Suprapubic skin (tissue), 3 donors: ENCODE measurements at regions not wholly inside any gene's neighbourhood (a gene's known extent, or its start where the extent isn't known, plus 50 kb on each side); places are given as distances from the start of the nearest gene placed in this dataset.

Experiments used
- EP300 ChIP-seq: sonication (generic); formaldehyde crosslinking; IDR thresholded peaks from one replicate; pipeline ENCODE4 v1.6.1; 2017; ENCODE audit warnings: antibody characterized with exemption
- POLR2A ChIP-seq, 2 donors: fragments of 450-650 bp; IDR thresholded peaks; one replicate each; pipeline ENCODE4 v1.6.1; 2017; ENCODE audit warnings: antibody characterized with exemption in 2 of 2, mild to moderate bottlenecking in 2 of 2, moderate library complexity in 2 of 2
- TF ChIP-seq, protein P1 (sequence below), 2 donors: fragments of 200-600 bp in 1 of 2; fragments of 450-650 bp in 1 of 2; sonication (generic) in 1 of 2; IDR thresholded peaks; one replicate each; pipeline ENCODE4 v1.5.1; 2016 to 2019; ENCODE audit warnings: antibody characterized with exemption in 2 of 2, mild to moderate bottlenecking in 1 of 2, moderate library complexity in 1 of 2

DNA sequence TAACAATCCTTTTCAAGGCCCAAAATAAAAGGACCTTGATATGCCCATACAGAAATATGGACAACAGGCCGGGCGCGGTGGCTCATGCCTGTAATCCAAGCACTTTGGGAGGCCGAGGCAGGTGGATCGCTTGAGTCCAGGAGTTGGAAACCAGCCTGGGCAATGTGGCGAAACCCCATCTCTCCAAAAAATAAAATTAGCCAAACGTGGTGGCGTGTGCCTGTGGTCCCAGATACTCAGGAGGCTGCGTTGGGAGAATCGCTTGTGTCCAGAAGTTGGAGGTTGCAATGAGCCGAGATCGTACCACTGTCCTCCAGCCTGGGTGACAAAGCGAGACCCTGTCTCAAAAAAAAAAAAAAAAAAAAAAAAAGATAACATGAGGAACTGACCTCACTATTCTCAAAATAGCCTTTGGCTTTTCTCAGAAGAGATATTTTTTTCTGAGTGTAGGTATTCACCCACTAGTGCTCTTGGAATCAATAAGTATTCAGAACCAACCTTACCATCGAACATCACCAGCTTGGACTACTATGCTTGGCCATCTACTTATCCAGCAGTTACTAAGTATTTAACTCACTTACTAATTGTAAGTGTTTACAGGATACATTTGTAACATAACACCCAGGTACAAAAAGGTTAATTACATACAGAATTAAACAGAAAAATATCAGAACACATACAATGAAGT is 99.2 kb downstream of the OR2B2 start:
- TF ChIP-seq, protein P1, sequence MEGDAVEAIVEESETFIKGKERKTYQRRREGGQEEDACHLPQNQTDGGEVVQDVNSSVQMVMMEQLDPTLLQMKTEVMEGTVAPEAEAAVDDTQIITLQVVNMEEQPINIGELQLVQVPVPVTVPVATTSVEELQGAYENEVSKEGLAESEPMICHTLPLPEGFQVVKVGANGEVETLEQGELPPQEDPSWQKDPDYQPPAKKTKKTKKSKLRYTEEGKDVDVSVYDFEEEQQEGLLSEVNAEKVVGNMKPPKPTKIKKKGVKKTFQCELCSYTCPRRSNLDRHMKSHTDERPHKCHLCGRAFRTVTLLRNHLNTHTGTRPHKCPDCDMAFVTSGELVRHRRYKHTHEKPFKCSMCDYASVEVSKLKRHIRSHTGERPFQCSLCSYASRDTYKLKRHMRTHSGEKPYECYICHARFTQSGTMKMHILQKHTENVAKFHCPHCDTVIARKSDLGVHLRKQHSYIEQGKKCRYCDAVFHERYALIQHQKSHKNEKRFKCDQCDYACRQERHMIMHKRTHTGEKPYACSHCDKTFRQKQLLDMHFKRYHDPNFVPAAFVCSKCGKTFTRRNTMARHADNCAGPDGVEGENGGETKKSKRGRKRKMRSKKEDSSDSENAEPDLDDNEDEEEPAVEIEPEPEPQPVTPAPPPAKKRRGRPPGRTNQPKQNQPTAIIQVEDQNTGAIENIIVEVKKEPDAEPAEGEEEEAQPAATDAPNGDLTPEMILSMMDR (IDR thresholded peaks at IDR 0.05), result no peak
- no peak for TF ChIP-seq EP300
- no peak for TF ChIP-seq POLR2A (IDR thresholded peaks at IDR 0.05)
